ENCODE measurements at regions not wholly inside any gene's neighbourhood (a gene's known extent, or its start where the extent isn't known, plus 50 kb on each side); places are given as distances from the start of the nearest gene placed in this dataset.

GRCh38 chr15:81766829-81767475 lies 278.9 kb downstream of the MEX3B start:
- no peak overlapping the region for H3K4me3 ChIP-seq (ENCODE audit: low read depth, low read length)
- no peak for DNase-seq (ENCODE audit: low read depth)
- TF ChIP-seq CTCF (conservative IDR thresholded peaks at IDR 0.05; ENCODE audit: low read depth, low read length): no peak

DNA sequence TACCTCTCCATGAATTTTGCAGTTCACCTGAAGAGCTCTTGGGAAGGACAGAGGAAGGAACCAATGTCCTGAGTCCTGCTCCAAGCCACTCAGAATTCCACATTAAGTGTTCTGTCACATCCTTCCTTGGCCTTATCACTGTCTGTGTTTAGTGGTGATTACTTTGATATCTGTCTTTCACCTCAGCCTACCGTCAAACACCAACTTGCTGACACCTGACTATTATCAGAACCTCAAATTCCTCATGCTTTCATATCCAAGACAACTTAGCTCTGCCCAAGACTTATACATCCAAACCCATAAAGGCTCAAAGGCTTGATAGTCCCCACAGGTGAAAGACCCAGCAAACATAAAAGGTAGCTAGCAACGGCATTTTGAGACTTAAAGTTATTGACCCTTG lies 280.0 kb downstream of the MEX3B start:
- no peak for TF ChIP-seq CTCF (conservative IDR thresholded peaks at IDR 0.05; ENCODE audit: low read depth, low read length)
- DNase-seq (ENCODE audit: low read depth): no peak
- H3K4me3 ChIP-seq (ENCODE audit: low read depth, low read length): no peak overlapping the region

DNA sequence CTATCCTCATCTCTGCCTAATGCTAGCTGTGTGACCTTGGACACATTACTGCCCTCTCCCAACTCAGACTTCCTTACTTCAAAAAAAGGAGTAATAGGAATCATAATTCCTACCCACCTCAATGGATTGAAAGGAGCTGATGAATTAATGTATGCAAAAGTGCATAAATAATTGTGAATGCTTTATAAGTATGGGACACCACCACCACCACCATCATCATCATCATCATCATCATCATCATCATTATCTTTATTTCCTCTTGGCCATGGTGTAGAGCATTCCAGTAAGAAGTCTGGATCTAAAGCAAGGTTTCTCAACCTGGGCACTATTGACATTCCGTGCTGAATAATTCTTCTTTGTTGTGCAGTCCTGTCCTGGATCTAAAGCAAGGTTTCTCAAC lies 282.5 kb downstream of the MEX3B start:
- H3K4me3 ChIP-seq (ENCODE audit: low read depth, low read length): no peak overlapping the region
- no peak for DNase-seq (ENCODE audit: low read depth)
- no peak for TF ChIP-seq CTCF (conservative IDR thresholded peaks at IDR 0.05; ENCODE audit: low read depth, low read length)

- no peak overlapping the region for H3K4me3 ChIP-seq (ENCODE audit: low read depth, low read length)
- no peak for TF ChIP-seq CTCF (conservative IDR thresholded peaks at IDR 0.05; ENCODE audit: low read depth, low read length)
- no peak for DNase-seq (ENCODE audit: low read depth)
Observed at GRCh38 chr15:81760686-81761085, 285.1 kb downstream of the MEX3B start.

DNA sequence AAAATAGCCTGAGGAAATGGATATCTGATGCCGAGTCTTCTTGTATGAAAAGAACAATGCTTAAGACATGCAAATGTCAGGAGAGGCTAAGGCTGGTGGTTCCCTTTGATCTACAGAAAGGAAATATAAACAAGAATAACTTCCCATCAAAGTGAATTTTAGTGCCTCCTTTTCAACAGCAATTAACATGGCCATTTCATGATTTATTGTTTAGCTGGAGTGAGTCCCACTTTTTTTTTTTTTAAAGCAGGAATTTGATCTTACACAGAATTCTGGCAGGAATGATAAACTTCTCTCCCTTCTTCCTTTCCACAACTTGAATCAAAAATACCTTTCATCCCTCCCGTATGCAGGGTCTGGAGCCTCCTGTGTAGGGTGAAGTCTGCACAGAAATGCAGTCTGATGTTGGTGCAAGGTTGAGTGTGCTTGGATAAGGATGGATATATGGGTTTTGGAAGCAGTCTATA lies 287.0 kb downstream of the MEX3B start:
- no peak for TF ChIP-seq CTCF (conservative IDR thresholded peaks at IDR 0.05; ENCODE audit: low read depth, low read length)
- no peak overlapping the region for H3K4me3 ChIP-seq (ENCODE audit: low read depth, low read length)
- DNase-seq (ENCODE audit: low read depth): no peak

DNA sequence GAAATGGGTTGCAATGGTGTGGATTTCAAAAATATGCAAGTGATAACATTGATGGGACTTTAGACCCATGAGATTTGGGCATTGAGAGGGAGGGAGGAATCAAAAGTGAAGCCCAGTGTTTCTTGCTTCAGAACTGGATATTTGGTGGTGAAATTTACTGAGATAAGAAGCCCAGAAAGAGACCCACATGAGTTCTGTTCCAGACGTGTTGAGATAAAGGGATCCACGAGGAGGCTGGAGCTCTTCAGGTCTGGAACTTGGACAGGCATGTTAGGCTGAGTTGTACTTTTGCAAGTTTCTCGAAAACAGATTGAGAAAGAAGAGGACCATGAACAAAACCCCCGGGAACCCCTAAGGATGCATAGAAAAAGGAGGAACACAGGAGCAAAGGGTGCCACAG lies 290.2 kb downstream of the MEX3B start:
- no peak for TF ChIP-seq CTCF (conservative IDR thresholded peaks at IDR 0.05; ENCODE audit: low read depth, low read length)
- H3K4me3 ChIP-seq (ENCODE audit: low read depth, low read length): no peak overlapping the region
- no peak for DNase-seq (ENCODE audit: low read depth)

DNA sequence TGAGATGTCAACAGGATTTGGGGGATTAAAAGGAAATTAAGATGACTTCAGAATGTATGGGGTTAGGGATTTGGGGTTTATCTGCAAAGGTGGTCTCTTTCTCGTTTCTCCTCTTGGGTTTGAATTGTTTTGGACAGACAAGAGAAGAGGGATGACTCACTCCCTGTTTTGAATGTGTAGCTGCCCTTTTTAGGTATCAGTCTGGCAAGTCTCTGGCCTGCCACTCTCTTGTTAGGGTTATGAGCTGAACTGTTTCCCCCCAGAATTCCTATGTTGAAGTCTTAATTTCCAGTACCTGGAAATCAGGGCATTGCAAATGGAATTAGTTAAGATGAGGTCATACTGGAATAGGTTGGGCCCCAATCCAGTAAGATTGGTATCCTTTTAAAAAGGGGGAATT lies 291.7 kb downstream of the MEX3B start:
- TF ChIP-seq CTCF (conservative IDR thresholded peaks at IDR 0.05; ENCODE audit: low read depth, low read length): no peak
- no peak for DNase-seq (ENCODE audit: low read depth)
- no peak overlapping the region for H3K4me3 ChIP-seq (ENCODE audit: low read depth, low read length)
